Liver (tissue), 3 donors: ENCODE measurements at regions not wholly inside any gene's neighbourhood (a gene's known extent, or its start where the extent isn't known, plus 50 kb on each side); places are given as distances from the start of the nearest gene placed in this dataset.

Experiments used
- EGR1 ChIP-seq, 2 donors: IDR thresholded peaks; 2 replicates each; pipeline ENCODE4 v1.6.1; 2016 to 2018; ENCODE audit warnings: antibody characterized with exemption in 2 of 2, low read depth in 2 of 2
- FOXA1 ChIP-seq: IDR thresholded peaks from 2 replicates; pipeline ENCODE4 v1.6.1; 2016; ENCODE audit warnings: antibody characterized with exemption
- GABPA ChIP-seq, 2 donors: IDR thresholded peaks in 1 of 2; conservative IDR thresholded peaks in 1 of 2; 2 replicates each; pipeline ENCODE4 v1.6.1; 2016; ENCODE audit warnings: antibody characterized with exemption in 2 of 2, mild to moderate bottlenecking in 1 of 2, moderate library complexity in 1 of 2
- JUND ChIP-seq, 2 donors: IDR thresholded peaks; 2 replicates each; pipeline ENCODE4 v1.6.1; 2016; ENCODE audit warnings: antibody characterized with exemption in 2 of 2
- RAD21 ChIP-seq, 2 donors: IDR thresholded peaks; 2 replicates each; pipeline ENCODE4 v1.6.1; 2016; ENCODE audit warnings: antibody characterized with exemption in 2 of 2, mild to moderate bottlenecking in 2 of 2
- RXRA ChIP-seq, 2 donors: IDR thresholded peaks; 2 replicates each; pipeline ENCODE4 v1.6.1; 2017 to 2018; ENCODE audit warnings: antibody characterized with exemption in 2 of 2, mild to moderate bottlenecking in 1 of 2
- SP1 ChIP-seq: IDR thresholded peaks from 2 replicates; pipeline ENCODE4 v1.6.1; 2018; ENCODE audit warnings: antibody characterized with exemption, mild to moderate bottlenecking
- TAF1 ChIP-seq: conservative IDR thresholded peaks from 2 replicates; pipeline ENCODE4 v1.6.1; 2016; ENCODE audit warnings: antibody characterized with exemption, mild to moderate bottlenecking
- YY1 ChIP-seq: IDR thresholded peaks from 2 replicates; pipeline ENCODE4 v1.6.1; 2016; ENCODE audit warnings: antibody characterized with exemption, mild to moderate bottlenecking
- TF ChIP-seq, protein P1 (sequence below): IDR thresholded peaks from 2 replicates; pipeline ENCODE4 v1.6.1; 2016; ENCODE audit warnings: antibody characterized with exemption, mild to moderate bottlenecking
- TF ChIP-seq, protein P2 (sequence below): IDR thresholded peaks from 2 replicates; pipeline ENCODE4 v1.6.1; 2016; ENCODE audit warnings: antibody characterized with exemption
- TF ChIP-seq, protein P3 (sequence below): IDR thresholded peaks from 2 replicates; pipeline ENCODE4 v1.6.1; 2016; ENCODE audit warnings: antibody characterized with exemption
- TF ChIP-seq, protein P4 (sequence below): fragments of 150-350 bp; IDR thresholded peaks from 2 replicates; pipeline ENCODE4 v1.5.1; 2017; ENCODE audit warnings: improper control_type of control experiment, low read depth, low read length; ENCODE audit not compliant: missing input control
- TF ChIP-seq, protein P5 (sequence below): IDR thresholded peaks from 2 replicates; pipeline ENCODE4 v1.6.1; 2016; ENCODE audit warnings: antibody characterized with exemption
- donor health status: healthy.
- donor health status: healthy.

DNA sequence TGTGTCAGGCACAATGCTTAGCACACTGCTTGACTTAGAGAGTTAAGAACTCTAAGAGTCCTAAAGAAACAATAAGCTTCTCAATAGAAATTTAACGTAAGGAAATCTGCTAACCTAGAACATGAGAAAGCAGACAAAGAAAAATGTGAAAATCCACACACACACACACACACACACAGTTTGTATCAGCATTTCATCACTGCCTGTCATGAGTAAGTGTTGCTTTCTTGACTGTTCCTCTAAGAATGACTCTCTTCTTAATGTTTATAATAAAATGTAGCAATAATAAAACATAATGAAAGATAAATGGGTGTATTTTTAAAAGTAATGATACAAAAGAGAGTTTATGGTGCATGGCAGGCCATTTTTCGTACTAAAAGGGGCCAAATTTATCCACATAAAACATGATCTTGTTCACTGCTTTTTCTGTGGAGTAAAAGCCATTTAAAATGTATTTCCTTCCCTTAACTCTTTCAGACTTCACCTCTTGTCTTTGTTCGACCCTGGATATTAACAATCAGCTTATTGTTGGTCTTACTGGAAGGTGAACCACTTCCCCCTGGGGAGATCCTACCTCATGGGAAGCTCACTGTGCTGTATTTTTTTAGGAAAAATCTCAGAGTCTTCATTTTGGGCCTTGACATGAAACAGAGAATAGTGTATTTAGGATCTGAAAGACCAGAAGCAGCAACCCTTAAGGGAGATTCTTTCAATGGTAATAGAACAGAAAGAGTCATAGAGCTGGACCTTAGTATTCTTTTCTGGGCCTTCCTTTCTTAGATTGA is 107.3 kb upstream of the ANKRD55 start:
- TF ChIP-seq, protein P1, sequence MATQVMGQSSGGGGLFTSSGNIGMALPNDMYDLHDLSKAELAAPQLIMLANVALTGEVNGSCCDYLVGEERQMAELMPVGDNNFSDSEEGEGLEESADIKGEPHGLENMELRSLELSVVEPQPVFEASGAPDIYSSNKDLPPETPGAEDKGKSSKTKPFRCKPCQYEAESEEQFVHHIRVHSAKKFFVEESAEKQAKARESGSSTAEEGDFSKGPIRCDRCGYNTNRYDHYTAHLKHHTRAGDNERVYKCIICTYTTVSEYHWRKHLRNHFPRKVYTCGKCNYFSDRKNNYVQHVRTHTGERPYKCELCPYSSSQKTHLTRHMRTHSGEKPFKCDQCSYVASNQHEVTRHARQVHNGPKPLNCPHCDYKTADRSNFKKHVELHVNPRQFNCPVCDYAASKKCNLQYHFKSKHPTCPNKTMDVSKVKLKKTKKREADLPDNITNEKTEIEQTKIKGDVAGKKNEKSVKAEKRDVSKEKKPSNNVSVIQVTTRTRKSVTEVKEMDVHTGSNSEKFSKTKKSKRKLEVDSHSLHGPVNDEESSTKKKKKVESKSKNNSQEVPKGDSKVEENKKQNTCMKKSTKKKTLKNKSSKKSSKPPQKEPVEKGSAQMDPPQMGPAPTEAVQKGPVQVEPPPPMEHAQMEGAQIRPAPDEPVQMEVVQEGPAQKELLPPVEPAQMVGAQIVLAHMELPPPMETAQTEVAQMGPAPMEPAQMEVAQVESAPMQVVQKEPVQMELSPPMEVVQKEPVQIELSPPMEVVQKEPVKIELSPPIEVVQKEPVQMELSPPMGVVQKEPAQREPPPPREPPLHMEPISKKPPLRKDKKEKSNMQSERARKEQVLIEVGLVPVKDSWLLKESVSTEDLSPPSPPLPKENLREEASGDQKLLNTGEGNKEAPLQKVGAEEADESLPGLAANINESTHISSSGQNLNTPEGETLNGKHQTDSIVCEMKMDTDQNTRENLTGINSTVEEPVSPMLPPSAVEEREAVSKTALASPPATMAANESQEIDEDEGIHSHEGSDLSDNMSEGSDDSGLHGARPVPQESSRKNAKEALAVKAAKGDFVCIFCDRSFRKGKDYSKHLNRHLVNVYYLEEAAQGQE = no peak
- TF ChIP-seq, protein P2, sequence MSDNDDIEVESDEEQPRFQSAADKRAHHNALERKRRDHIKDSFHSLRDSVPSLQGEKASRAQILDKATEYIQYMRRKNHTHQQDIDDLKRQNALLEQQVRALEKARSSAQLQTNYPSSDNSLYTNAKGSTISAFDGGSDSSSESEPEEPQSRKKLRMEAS = no peak
- TF ChIP-seq, protein P3, sequence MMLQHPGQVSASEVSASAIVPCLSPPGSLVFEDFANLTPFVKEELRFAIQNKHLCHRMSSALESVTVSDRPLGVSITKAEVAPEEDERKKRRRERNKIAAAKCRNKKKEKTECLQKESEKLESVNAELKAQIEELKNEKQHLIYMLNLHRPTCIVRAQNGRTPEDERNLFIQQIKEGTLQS = no peak
- TF ChIP-seq, protein P4, sequence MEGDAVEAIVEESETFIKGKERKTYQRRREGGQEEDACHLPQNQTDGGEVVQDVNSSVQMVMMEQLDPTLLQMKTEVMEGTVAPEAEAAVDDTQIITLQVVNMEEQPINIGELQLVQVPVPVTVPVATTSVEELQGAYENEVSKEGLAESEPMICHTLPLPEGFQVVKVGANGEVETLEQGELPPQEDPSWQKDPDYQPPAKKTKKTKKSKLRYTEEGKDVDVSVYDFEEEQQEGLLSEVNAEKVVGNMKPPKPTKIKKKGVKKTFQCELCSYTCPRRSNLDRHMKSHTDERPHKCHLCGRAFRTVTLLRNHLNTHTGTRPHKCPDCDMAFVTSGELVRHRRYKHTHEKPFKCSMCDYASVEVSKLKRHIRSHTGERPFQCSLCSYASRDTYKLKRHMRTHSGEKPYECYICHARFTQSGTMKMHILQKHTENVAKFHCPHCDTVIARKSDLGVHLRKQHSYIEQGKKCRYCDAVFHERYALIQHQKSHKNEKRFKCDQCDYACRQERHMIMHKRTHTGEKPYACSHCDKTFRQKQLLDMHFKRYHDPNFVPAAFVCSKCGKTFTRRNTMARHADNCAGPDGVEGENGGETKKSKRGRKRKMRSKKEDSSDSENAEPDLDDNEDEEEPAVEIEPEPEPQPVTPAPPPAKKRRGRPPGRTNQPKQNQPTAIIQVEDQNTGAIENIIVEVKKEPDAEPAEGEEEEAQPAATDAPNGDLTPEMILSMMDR = no peak
- TF ChIP-seq, protein P5, sequence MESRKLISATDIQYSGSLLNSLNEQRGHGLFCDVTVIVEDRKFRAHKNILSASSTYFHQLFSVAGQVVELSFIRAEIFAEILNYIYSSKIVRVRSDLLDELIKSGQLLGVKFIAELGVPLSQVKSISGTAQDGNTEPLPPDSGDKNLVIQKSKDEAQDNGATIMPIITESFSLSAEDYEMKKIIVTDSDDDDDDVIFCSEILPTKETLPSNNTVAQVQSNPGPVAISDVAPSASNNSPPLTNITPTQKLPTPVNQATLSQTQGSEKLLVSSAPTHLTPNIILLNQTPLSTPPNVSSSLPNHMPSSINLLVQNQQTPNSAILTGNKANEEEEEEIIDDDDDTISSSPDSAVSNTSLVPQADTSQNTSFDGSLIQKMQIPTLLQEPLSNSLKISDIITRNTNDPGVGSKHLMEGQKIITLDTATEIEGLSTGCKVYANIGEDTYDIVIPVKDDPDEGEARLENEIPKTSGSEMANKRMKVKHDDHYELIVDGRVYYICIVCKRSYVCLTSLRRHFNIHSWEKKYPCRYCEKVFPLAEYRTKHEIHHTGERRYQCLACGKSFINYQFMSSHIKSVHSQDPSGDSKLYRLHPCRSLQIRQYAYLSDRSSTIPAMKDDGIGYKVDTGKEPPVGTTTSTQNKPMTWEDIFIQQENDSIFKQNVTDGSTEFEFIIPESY = no peak
- TF ChIP-seq YY1 (no peak), TAF1 (no peak), GABPA (IDR thresholded peaks at IDR 0.05 in 1 of 2, conservative IDR thresholded peaks at IDR 0.05 in 1 of 2) (no peak), FOXA1 (no peak), RAD21 (IDR thresholded peaks at IDR 0.05) (no peak), SP1 (no peak), EGR1 (IDR thresholded peaks at IDR 0.05; ENCODE audit: low read depth in 2 of 2) (no peak), JUND (IDR thresholded peaks at IDR 0.05) (no peak), RXRA (IDR thresholded peaks at IDR 0.05) (no peak)
